KMS-11 (cell line): ENCODE measurements at regions not wholly inside any gene's neighbourhood (a gene's known extent, or its start where the extent isn't known, plus 50 kb on each side); places are given as distances from the start of the nearest gene placed in this dataset.

Experiments used
- H2AFZ ChIP-seq: fragments of 200-600 bp; sonication (generic); 2 replicates; pipeline ENCODE4 v1.6.1; 2016; ENCODE audit warnings: antibody characterized with exemption, mixed run types, low read depth
- H3K27ac ChIP-seq: fragments of 200-600 bp; sonication (generic); 2 replicates; pipeline ENCODE4 v1.6.1; 2016; ENCODE audit warnings: mild to moderate bottlenecking, mixed run types
- H3K27me3 ChIP-seq: fragments of 200-600 bp; sonication (generic); 2 replicates; pipeline ENCODE4 v1.6.1; 2017; ENCODE audit warnings: mild to moderate bottlenecking, low read depth, mixed run types, moderate library complexity; ENCODE audit not compliant: insufficient read depth
- H3K36me3 ChIP-seq: fragments of 200-600 bp; sonication (generic); 2 replicates; pipeline ENCODE4 v1.6.1; 2017; ENCODE audit warnings: mild to moderate bottlenecking, mixed run types; ENCODE audit not compliant: insufficient read depth
- H3K4me1 ChIP-seq: fragments of 200-600 bp; sonication (generic); 2 replicates; pipeline ENCODE4 v1.6.1; 2016; ENCODE audit warnings: mild to moderate bottlenecking, low read depth, mixed run types; ENCODE audit not compliant: poor library complexity, severe bottlenecking
- H3K4me2 ChIP-seq: fragments of 200-600 bp; sonication (generic); 2 replicates; pipeline ENCODE4 v1.7.0; 2016; ENCODE audit warnings: mild to moderate bottlenecking, mixed run types
- H3K4me3 ChIP-seq: fragments of 200-600 bp; sonication (generic); IDR thresholded peaks from 2 replicates; pipeline ENCODE4 v1.6.1; 2017; ENCODE audit warnings: low read depth, low read length, mixed read lengths; ENCODE audit not compliant: insufficient read depth
- H3K79me2 ChIP-seq: fragments of 200-600 bp; sonication (generic); 2 replicates; pipeline ENCODE4 v1.6.1; 2016; ENCODE audit warnings: low read depth, mixed run types; ENCODE audit not compliant: insufficient read depth
- H3K9ac ChIP-seq: fragments of 200-600 bp; sonication (generic); 2 replicates; pipeline ENCODE4 v1.6.1; 2016; ENCODE audit warnings: mild to moderate bottlenecking, mixed run types
- H4K20me1 ChIP-seq: fragments of 200-600 bp; sonication (generic); 2 replicates; pipeline ENCODE4 v1.6.1; 2016; ENCODE audit warnings: mild to moderate bottlenecking, mixed run types; ENCODE audit not compliant: insufficient read depth
- TF ChIP-seq, protein P1 (sequence below): fragments of 200-600 bp; sonication (generic); conservative IDR thresholded peaks from 2 replicates; pipeline ENCODE4 v1.6.1; 2017; ENCODE audit warnings: low read depth, mild to moderate bottlenecking, antibody characterized with exemption, low read length, moderate library complexity, mixed read lengths

DNA sequence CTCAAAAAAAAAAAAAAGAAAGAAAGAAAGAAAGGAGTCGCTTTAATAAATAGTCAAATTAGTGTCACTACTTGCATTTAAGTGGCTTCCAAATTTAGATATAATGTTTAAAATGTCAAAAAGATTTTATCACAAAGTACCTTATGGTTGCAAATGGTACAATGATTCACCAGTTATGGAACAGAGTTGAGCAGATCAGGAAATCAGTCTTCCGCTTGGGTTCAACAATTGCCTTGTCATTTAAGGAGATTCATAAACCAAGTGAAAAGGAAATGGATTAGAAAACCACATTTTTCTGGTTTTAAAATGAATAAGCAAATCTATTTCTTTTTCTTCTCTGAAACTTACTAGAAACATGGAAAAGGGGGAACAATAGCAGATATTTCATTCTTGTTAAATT, 94.8 kb upstream of the PTPRT start:
- Histone ChIP-seq H3K79me2 (no peaks in the 10 kb centered on the region), H3K36me3 (no peaks in the 10 kb centered on the region), H2AFZ (no peak overlapping the region), H3K27me3 (no peaks in the 10 kb centered on the region), H3K9ac (no peak overlapping the region), H4K20me1 (no peaks in the 10 kb centered on the region), H3K27ac (no peak overlapping the region), H3K4me3 (no peak overlapping the region), H3K4me2 (no peak overlapping the region), H3K4me1 (no peaks in the 10 kb centered on the region)
- TF ChIP-seq, protein P1, sequence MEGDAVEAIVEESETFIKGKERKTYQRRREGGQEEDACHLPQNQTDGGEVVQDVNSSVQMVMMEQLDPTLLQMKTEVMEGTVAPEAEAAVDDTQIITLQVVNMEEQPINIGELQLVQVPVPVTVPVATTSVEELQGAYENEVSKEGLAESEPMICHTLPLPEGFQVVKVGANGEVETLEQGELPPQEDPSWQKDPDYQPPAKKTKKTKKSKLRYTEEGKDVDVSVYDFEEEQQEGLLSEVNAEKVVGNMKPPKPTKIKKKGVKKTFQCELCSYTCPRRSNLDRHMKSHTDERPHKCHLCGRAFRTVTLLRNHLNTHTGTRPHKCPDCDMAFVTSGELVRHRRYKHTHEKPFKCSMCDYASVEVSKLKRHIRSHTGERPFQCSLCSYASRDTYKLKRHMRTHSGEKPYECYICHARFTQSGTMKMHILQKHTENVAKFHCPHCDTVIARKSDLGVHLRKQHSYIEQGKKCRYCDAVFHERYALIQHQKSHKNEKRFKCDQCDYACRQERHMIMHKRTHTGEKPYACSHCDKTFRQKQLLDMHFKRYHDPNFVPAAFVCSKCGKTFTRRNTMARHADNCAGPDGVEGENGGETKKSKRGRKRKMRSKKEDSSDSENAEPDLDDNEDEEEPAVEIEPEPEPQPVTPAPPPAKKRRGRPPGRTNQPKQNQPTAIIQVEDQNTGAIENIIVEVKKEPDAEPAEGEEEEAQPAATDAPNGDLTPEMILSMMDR = no peak

DNA sequence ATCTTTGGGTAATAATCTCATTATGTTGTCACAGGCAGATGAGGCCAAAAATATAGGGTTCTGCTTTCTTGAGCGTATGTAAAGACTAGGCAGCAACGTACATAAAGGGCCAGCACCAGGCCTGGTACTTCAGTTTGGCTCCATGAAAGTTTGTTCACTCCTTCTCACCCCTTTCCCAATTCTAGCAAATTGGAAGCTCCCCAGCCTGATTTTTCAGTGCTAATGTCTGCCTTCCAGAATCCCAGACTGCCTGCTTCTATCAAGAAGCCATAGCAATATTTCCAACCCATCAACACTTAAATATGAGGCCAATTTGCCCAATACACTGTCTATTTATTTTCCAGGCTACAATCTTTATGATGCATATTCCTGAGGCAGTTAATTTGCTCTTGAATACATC, 93.4 kb upstream of the PTPRT start:
- H3K4me3 ChIP-seq = no peak overlapping the region
- no peaks in the 10 kb centered on the region for H4K20me1 ChIP-seq
- H3K36me3 ChIP-seq = no peaks in the 10 kb centered on the region
- no peak overlapping the region for H3K27ac ChIP-seq
- TF ChIP-seq, protein P1 = no peak
- H3K4me1 ChIP-seq = no peaks in the 10 kb centered on the region
- H3K79me2 ChIP-seq = no peaks in the 10 kb centered on the region
- no peak overlapping the region for H2AFZ ChIP-seq
- H3K9ac ChIP-seq = no peak overlapping the region
- H3K4me2 ChIP-seq = no peak overlapping the region
- no peaks in the 10 kb centered on the region for H3K27me3 ChIP-seq

DNA sequence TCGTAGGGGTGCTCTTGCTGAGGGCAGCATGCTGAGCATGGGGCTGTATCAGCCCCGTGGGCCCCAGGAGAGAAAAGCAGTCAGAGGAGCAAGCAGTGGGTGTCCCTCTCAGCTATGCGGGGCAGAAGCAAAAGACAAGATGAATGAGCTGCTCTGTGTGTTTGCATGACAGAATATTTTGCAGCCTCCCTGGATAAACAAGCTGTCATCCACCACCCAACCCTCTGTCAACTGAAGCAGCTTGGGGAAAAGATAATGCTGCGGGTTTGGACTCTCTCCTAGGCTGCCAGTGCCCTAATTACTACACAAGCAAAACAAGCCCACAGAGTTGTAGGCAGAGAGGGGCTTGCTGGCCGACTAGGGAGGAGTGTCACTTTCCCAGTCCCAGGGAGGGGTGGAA, 82.3 kb upstream of the PTPRT start:
- H3K36me3 ChIP-seq = no peaks in the 10 kb centered on the region; the same call in 1 of the 2 replicates
- TF ChIP-seq, protein P1 = no peak
- no peak overlapping the region for H3K27ac ChIP-seq
- no peak overlapping the region for H2AFZ ChIP-seq
- H3K4me3 ChIP-seq = no peak overlapping the region
- H4K20me1 ChIP-seq = no peaks in the 10 kb centered on the region
- H3K27me3 ChIP-seq = no peaks in the 10 kb centered on the region
- H3K9ac ChIP-seq = no peak overlapping the region
- no peaks in the 10 kb centered on the region for H3K79me2 ChIP-seq
- no peaks in the 10 kb centered on the region for H3K4me1 ChIP-seq
- H3K4me2 ChIP-seq = no peak overlapping the region

DNA sequence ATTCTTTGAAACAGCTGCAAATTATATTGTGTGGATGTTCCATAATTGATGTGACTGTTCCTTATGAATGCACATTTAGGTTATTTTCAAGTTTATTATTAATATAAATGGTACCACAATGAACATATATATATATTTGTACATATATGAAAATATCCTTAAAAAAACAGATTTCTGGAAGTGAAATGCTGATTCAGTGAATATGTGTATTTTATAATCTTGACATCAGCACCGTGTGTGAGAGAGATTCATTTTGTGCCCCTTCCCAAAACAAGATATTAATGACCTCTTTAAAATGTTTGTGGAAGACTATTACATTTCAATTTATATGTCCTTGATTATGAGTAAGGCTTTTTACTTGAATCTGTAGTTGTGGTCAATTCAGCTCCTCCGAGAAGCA, 75.7 kb upstream of the PTPRT start:
- TF ChIP-seq, protein P1 = no peak
- no peaks in the 10 kb centered on the region for H3K27me3 ChIP-seq

More for the DNA sequence above, 75.7 kb upstream of the PTPRT start:
- H3K4me3 ChIP-seq = no peak overlapping the region
- H3K4me1 ChIP-seq = no peaks in the 10 kb centered on the region
- H3K4me2 ChIP-seq = no peak overlapping the region
- H2AFZ ChIP-seq = no peak overlapping the region
- H3K27ac ChIP-seq = no peak overlapping the region
- H3K9ac ChIP-seq = no peak overlapping the region
- H4K20me1 ChIP-seq = no peaks in the 10 kb centered on the region
- no peaks in the 10 kb centered on the region for H3K79me2 ChIP-seq
- H3K36me3 ChIP-seq = no peaks in the 10 kb centered on the region; the same call in 1 of the 2 replicates
